ENCODE measurements at regions not wholly inside any gene's neighbourhood (a gene's known extent, or its start where the extent isn't known, plus 50 kb on each side); places are given as distances from the start of the nearest gene placed in this dataset.

GRCh38 chr11:37006563-37006962, 408.5 kb upstream of the RAG2 start:
- TF ChIP-seq CTCF (IDR thresholded peaks at IDR 0.05) (no peak), EP300 (IDR thresholded peaks at IDR 0.05) (no peak), POLR2A (IDR thresholded peaks at IDR 0.05) (no peak)

All from ovary (tissue), 3 donors.